GM12875 (cell line): ENCODE measurements at regions not wholly inside any gene's neighbourhood (a gene's known extent, or its start where the extent isn't known, plus 50 kb on each side); places are given as distances from the start of the nearest gene placed in this dataset.
"Not testable (repeated sequence)": the region's sequence is repeated elsewhere in the genome, so short reads cannot be mapped to it uniquely, and the experiment has no call there.

Source experiments
- H3K4me3 ChIP-seq: one replicate; pipeline ENCODE4 v1.5.1; 2011; ENCODE audit warnings: low read depth, low read length, control low read depth
- CTCF ChIP-seq: IDR thresholded peaks from 2 replicates; pipeline ENCODE4 v1.5.1; 2011; ENCODE audit warnings: low read depth, mild to moderate bottlenecking, control low read depth, inconsistent platforms, low read length, moderate library complexity, borderline replicate concordance; ENCODE audit not compliant: insufficient read depth

- 0 out of 2 replicates have a peak, but pooled peaks have one; percentile 17 for TF ChIP-seq CTCF
- H3K4me3 ChIP-seq = no peak overlapping the region
Measured at GRCh38 chr3:22862111-22862510, 341.0 kb upstream of the UBE2E2 start.

- H3K4me3 ChIP-seq = not testable (repeated sequence)
Measured at GRCh38 chr3:22882834-22883233, 320.3 kb upstream of the UBE2E2 start.

GRCh38 chr3:22885039-22885438, 318.1 kb upstream of the UBE2E2 start:
- no peak overlapping the region for H3K4me3 ChIP-seq
- no peak for TF ChIP-seq CTCF

GRCh38 chr3:22885574-22886341, 317.4 kb upstream of the UBE2E2 start:
- no peak for TF ChIP-seq CTCF
- no peak overlapping the region for H3K4me3 ChIP-seq

GRCh38 chr3:22886439-22887068, 316.6 kb upstream of the UBE2E2 start:
- no peak overlapping the region for H3K4me3 ChIP-seq
- TF ChIP-seq CTCF = no peak

- peak; percentile 48 for TF ChIP-seq CTCF
Measured at GRCh38 chr3:22887664-22888291, 315.3 kb upstream of the UBE2E2 start.

GRCh38 chr3:22893101-22893500, 310.0 kb upstream of the UBE2E2 start:
- no peak for TF ChIP-seq CTCF
- no peak overlapping the region for H3K4me3 ChIP-seq

More at GRCh38 chr3:22887664-22888291, 315.3 kb upstream of the UBE2E2 start:
- no peak overlapping the region for H3K4me3 ChIP-seq
